CD14-positive monocyte (primary cell): ENCODE measurements at regions not wholly inside any gene's neighbourhood (a gene's known extent, or its start where the extent isn't known, plus 50 kb on each side); places are given as distances from the start of the nearest gene placed in this dataset.
"Not testable (repeated sequence)": the region's sequence is repeated elsewhere in the genome, so short reads cannot be mapped to it uniquely, and the experiment has no call there.

Source experiments
- DNase-seq, 3 donors: peaks; one replicate each; pipeline ENCODE4 v3.0.0-alpha.2; 2011 to 2022
- H2AFZ ChIP-seq: 2 replicates; pipeline ENCODE4 v1.6.0; 2012; ENCODE audit warnings: mild to moderate bottlenecking, low read depth, low read length, inconsistent platforms; ENCODE audit not compliant: insufficient read depth, poor library complexity, severe bottlenecking
- H3K27ac ChIP-seq, 2 donors: 1 replicate in 1 of 2; 2 replicates in 1 of 2; pipeline ENCODE4 v1.5.1; 2012 to 2013; ENCODE audit warnings: low read length in 2 of 2, control low read depth in 1 of 2, inconsistent platforms in 1 of 2, low read depth in 1 of 2, mild to moderate bottlenecking in 1 of 2
- H3K27me3 ChIP-seq, 2 donors: one replicate each; pipeline versions ENCODE4 v1.6.0 to v1.6.1; 2011 to 2013; ENCODE audit warnings: low read length in 2 of 2; ENCODE audit not compliant: control insufficient read depth in 2 of 2, insufficient read depth in 2 of 2
- H3K36me3 ChIP-seq, 2 donors: replicated peaks in 1 of 2; 1 replicate in 1 of 2; 2 replicates in 1 of 2; pipeline versions ENCODE4 v1.5.1 to v1.6.1; 2012 to 2013; ENCODE audit warnings: low read length in 2 of 2, control low read depth in 1 of 2, inconsistent platforms in 1 of 2, mild to moderate bottlenecking in 1 of 2; ENCODE audit not compliant: insufficient read depth in 2 of 2, control insufficient read depth in 1 of 2
- H3K4me1 ChIP-seq, 2 donors: 1 replicate in 1 of 2; 2 replicates in 1 of 2; pipeline versions ENCODE4 v1.5.1 to v1.6.1; 2012 to 2013; ENCODE audit warnings: low read length in 2 of 2, control low read depth in 1 of 2, inconsistent platforms in 1 of 2, mild to moderate bottlenecking in 1 of 2, moderate library complexity in 1 of 2; ENCODE audit not compliant: insufficient read depth in 2 of 2, control insufficient read depth in 1 of 2
- H3K4me2 ChIP-seq: replicated peaks from 2 replicates; pipeline ENCODE3; 2012; ENCODE audit warnings: low read length, moderate library complexity, mild to moderate bottlenecking; ENCODE audit not compliant: poor library complexity, severe bottlenecking; ENCODE audit errors: extremely low read depth
- H3K4me3 ChIP-seq, 3 experiments: fragments of 200-600 bp in 1 of 3; sonication (generic) in 1 of 3; replicated peaks in 1 of 3; 1 replicate in 2 of 3; 2 replicates in 1 of 3; pipeline ENCODE4 v1.5.1; 2011 to 2013; ENCODE audit warnings: low read length in 3 of 3, mild to moderate bottlenecking in 3 of 3, control low read depth in 2 of 3, low read depth in 2 of 3, inconsistent platforms in 1 of 3, moderate library complexity in 1 of 3
- H3K79me2 ChIP-seq: 2 replicates; pipeline ENCODE4 v1.6.0; 2012; ENCODE audit warnings: mild to moderate bottlenecking, control low read depth, inconsistent platforms, low read length, moderate library complexity; ENCODE audit not compliant: insufficient read depth
- H3K9ac ChIP-seq: 2 replicates; pipeline ENCODE4 v1.6.0; 2017; ENCODE audit warnings: low read length, mild to moderate bottlenecking; ENCODE audit not compliant: insufficient read depth, poor library complexity, severe bottlenecking
- H3K9me3 ChIP-seq, 2 donors: replicated peaks in 1 of 2; 1 replicate in 1 of 2; 2 replicates in 1 of 2; pipeline versions ENCODE4 v1.5.1 to v1.6.1; 2012 to 2013; ENCODE audit warnings: low read length in 2 of 2, control low read depth in 1 of 2; ENCODE audit not compliant: control insufficient read depth in 1 of 2, insufficient read depth in 1 of 2
- H4K20me1 ChIP-seq: 2 replicates; pipeline ENCODE4 v1.6.0; 2012; ENCODE audit warnings: mild to moderate bottlenecking, low read length, control low read depth, moderate library complexity; ENCODE audit not compliant: insufficient read depth
- H3K27ac Mint-ChIP-seq, 7 donors: one replicate each; pipeline ENCODE4 v1.8.0; 2020; ENCODE audit warnings: mild to moderate bottlenecking in 7 of 7, mixed read lengths in 7 of 7, moderate library complexity in 6 of 7, inconsistent platforms in 2 of 7
- H3K27me3 Mint-ChIP-seq, 3 donors: one replicate each; pipeline ENCODE4 v1.8.0; 2021 to 2022; ENCODE audit warnings: low read depth in 3 of 3, mild to moderate bottlenecking in 3 of 3, mixed read lengths in 3 of 3, moderate library complexity in 3 of 3, inconsistent platforms in 1 of 3
- H3K36me3 Mint-ChIP-seq, 2 donors: one replicate each; pipeline ENCODE4 v1.8.0; 2020; ENCODE audit warnings: mixed read lengths in 2 of 2, inconsistent platforms in 1 of 2, mild to moderate bottlenecking in 1 of 2
- H3K4me1 Mint-ChIP-seq: one replicate; pipeline ENCODE4 v1.8.0; 2020; ENCODE audit warnings: mild to moderate bottlenecking, mixed read lengths
- H3K4me3 Mint-ChIP-seq, 2 donors: one replicate each; pipeline ENCODE4 v1.8.0; 2020; ENCODE audit warnings: mild to moderate bottlenecking in 2 of 2, mixed read lengths in 2 of 2, moderate library complexity in 1 of 2
- H3K9me3 Mint-ChIP-seq, 7 donors: one replicate each; pipeline ENCODE4 v1.8.0; 2020 to 2022; ENCODE audit warnings: mixed read lengths in 7 of 7, mild to moderate bottlenecking in 6 of 7, moderate library complexity in 6 of 7, inconsistent platforms in 2 of 7
- WGBS: methylation state at CpG from one replicate; pipeline ENCODE4 v1.1.5; 2013; ENCODE audit warnings: missing lambda C conversion rate; ENCODE audit not compliant: insufficient coverage; 5-methylcytosine and 5-hydroxymethylcytosine counted together
- intact Hi-C, 2 donors: fragments of 100-400 bp; cut with micrococcal nuclease; formaldehyde crosslinking; loops; one replicate each; pipeline versions ENCODE4 v1.15.0 to v1.15.1; 2023
- TF ChIP-seq, protein P1 (sequence below): fragments of 200-600 bp; IDR thresholded peaks from one replicate; pipeline ENCODE4 v1.8.0; 2022; ENCODE audit warnings: antibody characterized with exemption, mild to moderate bottlenecking

DNA sequence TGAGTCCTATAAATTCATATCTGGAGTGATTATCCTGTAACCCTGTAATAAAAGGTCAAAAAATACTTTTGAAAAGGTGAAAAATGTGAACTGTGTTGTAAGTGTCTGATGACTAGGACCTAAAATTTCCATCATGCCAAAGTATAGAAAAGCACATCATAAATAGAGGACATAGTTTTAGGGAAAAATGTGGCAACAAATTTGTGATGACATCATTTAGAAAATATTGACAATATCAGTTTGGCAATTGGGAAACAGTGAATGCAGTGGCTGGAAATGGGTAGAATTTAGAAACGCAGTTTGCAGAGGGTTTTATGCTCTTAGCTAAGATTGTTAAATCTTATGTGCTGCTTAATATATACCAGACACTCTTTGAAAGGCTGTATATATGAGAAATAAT, 1464.8 kb downstream of the RAPGEF2 start:
- no peak for DNase-seq
- peaks cover 0 to 2% (median 0%) of the 10 kb centered on the region in 7 donors for H3K9me3 Mint-ChIP-seq
- no peaks in the 10 kb centered on the region for H3K79me2 ChIP-seq
- TF ChIP-seq, protein P1, sequence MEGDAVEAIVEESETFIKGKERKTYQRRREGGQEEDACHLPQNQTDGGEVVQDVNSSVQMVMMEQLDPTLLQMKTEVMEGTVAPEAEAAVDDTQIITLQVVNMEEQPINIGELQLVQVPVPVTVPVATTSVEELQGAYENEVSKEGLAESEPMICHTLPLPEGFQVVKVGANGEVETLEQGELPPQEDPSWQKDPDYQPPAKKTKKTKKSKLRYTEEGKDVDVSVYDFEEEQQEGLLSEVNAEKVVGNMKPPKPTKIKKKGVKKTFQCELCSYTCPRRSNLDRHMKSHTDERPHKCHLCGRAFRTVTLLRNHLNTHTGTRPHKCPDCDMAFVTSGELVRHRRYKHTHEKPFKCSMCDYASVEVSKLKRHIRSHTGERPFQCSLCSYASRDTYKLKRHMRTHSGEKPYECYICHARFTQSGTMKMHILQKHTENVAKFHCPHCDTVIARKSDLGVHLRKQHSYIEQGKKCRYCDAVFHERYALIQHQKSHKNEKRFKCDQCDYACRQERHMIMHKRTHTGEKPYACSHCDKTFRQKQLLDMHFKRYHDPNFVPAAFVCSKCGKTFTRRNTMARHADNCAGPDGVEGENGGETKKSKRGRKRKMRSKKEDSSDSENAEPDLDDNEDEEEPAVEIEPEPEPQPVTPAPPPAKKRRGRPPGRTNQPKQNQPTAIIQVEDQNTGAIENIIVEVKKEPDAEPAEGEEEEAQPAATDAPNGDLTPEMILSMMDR = no peak
- no peaks in the 10 kb centered on the region for H3K36me3 Mint-ChIP-seq
- H3K9me3 ChIP-seq = no peaks in the 10 kb centered on the region
- intact Hi-C loops = no loop called here
- no peak overlapping the region for H3K9ac ChIP-seq
- H3K4me2 ChIP-seq = no peak overlapping the region
- no CpG with 5 or more reads among the region's 1 CpG for WGBS
- no peak overlapping the region for H3K4me3 ChIP-seq
- H3K27me3 Mint-ChIP-seq = peaks cover 0 to 3% (median 0%) of the 10 kb centered on the region in 3 donors
- H3K4me1 ChIP-seq = no peaks in the 10 kb centered on the region
- H3K4me1 Mint-ChIP-seq = no peaks in the 10 kb centered on the region
- H3K36me3 ChIP-seq = no peaks in the 10 kb centered on the region
- H3K27ac ChIP-seq = no peak overlapping the region
- no peaks in the 10 kb centered on the region for H3K27me3 ChIP-seq
- H3K4me3 Mint-ChIP-seq = no peak overlapping the region
- H3K27ac Mint-ChIP-seq = no peak overlapping the region
- H4K20me1 ChIP-seq = no peaks in the 10 kb centered on the region
- H2AFZ ChIP-seq = no peak overlapping the region

DNA sequence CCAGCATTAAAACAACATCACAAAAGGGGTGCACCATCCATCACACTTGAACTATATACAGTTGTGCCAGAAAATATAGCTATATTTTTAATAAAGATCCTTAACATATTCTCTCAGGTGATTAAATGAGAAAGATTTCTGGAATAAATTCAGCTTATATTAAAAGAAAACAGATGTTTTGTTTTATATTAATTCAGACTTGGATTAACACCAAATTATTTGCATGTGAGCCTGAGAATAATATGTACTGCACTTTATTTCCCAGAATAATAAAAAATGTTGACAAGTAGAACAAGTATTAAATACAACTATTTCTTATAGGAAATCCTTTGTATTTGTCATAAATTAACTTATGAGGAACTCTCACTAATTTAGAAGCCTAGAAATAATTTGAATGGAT, 1467.4 kb downstream of the RAPGEF2 start:
- no peaks in the 10 kb centered on the region for H3K27me3 ChIP-seq

DNA sequence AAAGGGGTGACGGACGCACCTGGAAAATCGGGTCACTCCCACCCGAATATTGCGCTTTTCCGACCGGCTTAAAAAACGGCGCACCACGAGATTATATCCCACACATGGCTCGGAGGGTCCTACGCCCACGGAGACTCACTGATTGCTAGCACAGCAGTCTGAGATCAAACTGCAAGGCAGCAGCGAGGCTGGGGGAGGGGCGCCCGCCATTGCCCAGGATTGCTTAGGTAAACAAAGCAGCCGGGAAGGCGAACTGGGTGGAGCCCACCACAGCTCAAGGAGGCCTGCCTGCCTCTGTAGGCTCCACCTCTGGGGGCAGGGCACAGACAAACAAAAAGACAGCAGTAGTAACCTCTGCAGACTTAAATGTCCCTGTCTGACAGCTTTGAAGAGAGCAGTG, 1471.4 kb downstream of the RAPGEF2 start:
- H3K4me1 Mint-ChIP-seq, H4K20me1 ChIP-seq, H3K27ac ChIP-seq, H3K79me2 ChIP-seq, H3K27me3 Mint-ChIP-seq, H3K4me2 ChIP-seq, H2AFZ ChIP-seq, H3K27ac Mint-ChIP-seq, H3K9me3 ChIP-seq, H3K4me3 ChIP-seq, H3K27me3 ChIP-seq, H3K4me3 Mint-ChIP-seq, intact Hi-C loops, H3K36me3 Mint-ChIP-seq, H3K36me3 ChIP-seq, H3K4me1 ChIP-seq, H3K9ac ChIP-seq, DNase-seq: not testable (repeated sequence)
- peaks cover 0 to 11% (median 7%) of the 10 kb centered on the region in 7 donors for H3K9me3 Mint-ChIP-seq
- WGBS = 85% methylated on average over 9 of the region's 18 CpGs

More for the DNA sequence above, 1467.4 kb downstream of the RAPGEF2 start:
- Histone ChIP-seq H3K4me3 (no peak overlapping the region), H3K9me3 (peaks cover 0 to 4% of the 10 kb centered on the region in 2 donors), H3K9ac (no peak overlapping the region), H3K36me3 (no peaks in the 10 kb centered on the region), H3K4me1 (no peaks in the 10 kb centered on the region), H3K79me2 (no peaks in the 10 kb centered on the region), H3K4me2 (no peak overlapping the region), H4K20me1 (no peaks in the 10 kb centered on the region), H3K27ac (no peak overlapping the region), H2AFZ (no peak overlapping the region)
- intact Hi-C loops = no loop called here
- peaks cover 1 to 11% (median 7%) of the 10 kb centered on the region in 7 donors for H3K9me3 Mint-ChIP-seq
- DNase-seq = no peak
- no peaks in the 10 kb centered on the region for H3K4me1 Mint-ChIP-seq
- peaks cover 0 to 3% (median 0%) of the 10 kb centered on the region in 3 donors for H3K27me3 Mint-ChIP-seq
- H3K36me3 Mint-ChIP-seq = no peaks in the 10 kb centered on the region
- TF ChIP-seq, protein P1 = no peak
- no peak overlapping the region for H3K4me3 Mint-ChIP-seq
- no peak overlapping the region for H3K27ac Mint-ChIP-seq
